ENCODE measurements at regions not wholly inside any gene's neighbourhood (a gene's known extent, or its start where the extent isn't known, plus 50 kb on each side); places are given as distances from the start of the nearest gene placed in this dataset.

GRCh38 chr5:104199771-104200170 lies 637.2 kb upstream of the NUDT12 start:
- TF ChIP-seq BHLHE40 (IDR thresholded peaks at IDR 0.05; ENCODE audit: low read depth, low read length), result no peak
- TF ChIP-seq USF2 (IDR thresholded peaks at IDR 0.05; ENCODE audit: low read depth, low read length), result no peak
- no peak for TF ChIP-seq SMC3 (IDR thresholded peaks at IDR 0.05; ENCODE audit: low read depth, low read length)
- no peak for TF ChIP-seq CTCF (conservative IDR thresholded peaks at IDR 0.05; ENCODE audit: low read depth, low read length)
- no peak for TF ChIP-seq POLR2A (IDR thresholded peaks at IDR 0.05; ENCODE audit: low read depth, low read length)
- no peak for TF ChIP-seq RCOR1 (IDR thresholded peaks at IDR 0.05; ENCODE audit: insufficient replicate concordance, low read length)
- no peak for TF ChIP-seq MXI1 (IDR thresholded peaks at IDR 0.05; ENCODE audit: borderline replicate concordance, low read depth, low read length)
- TF ChIP-seq, protein P1, sequence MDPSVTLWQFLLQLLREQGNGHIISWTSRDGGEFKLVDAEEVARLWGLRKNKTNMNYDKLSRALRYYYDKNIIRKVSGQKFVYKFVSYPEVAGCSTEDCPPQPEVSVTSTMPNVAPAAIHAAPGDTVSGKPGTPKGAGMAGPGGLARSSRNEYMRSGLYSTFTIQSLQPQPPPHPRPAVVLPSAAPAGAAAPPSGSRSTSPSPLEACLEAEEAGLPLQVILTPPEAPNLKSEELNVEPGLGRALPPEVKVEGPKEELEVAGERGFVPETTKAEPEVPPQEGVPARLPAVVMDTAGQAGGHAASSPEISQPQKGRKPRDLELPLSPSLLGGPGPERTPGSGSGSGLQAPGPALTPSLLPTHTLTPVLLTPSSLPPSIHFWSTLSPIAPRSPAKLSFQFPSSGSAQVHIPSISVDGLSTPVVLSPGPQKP (IDR thresholded peaks at IDR 0.05; ENCODE audit: borderline replicate concordance, low read depth, low read length), result no peak
- no peak for TF ChIP-seq MAZ (IDR thresholded peaks at IDR 0.05; ENCODE audit: borderline replicate concordance, low read depth, low read length)
- no peak for TF ChIP-seq CEBPB (IDR thresholded peaks at IDR 0.05; ENCODE audit: low read depth, low read length)
- no peak for TF ChIP-seq RFX5 (IDR thresholded peaks at IDR 0.05; ENCODE audit: low read depth, low read length)
- TF ChIP-seq RAD21 (IDR thresholded peaks at IDR 0.05; ENCODE audit: low read length), result no peak
- TF ChIP-seq FOS (IDR thresholded peaks at IDR 0.05; ENCODE audit: low read depth, low read length), result no peak
- TF ChIP-seq CHD1 (IDR thresholded peaks at IDR 0.05; ENCODE audit: low read depth, low read length), result no peak

Measured in IMR-90 (cell line).